MM.1S (cell line): ENCODE measurements at regions not wholly inside any gene's neighbourhood (a gene's known extent, or its start where the extent isn't known, plus 50 kb on each side); places are given as distances from the start of the nearest gene placed in this dataset.

ENCODE experiments used
- EZH2 ChIP-seq: fragments of 300-600 bp; sonication (generic); optimal IDR thresholded peaks from 2 replicates; pipeline ENCODE3; 2017; ENCODE audit warnings: low read depth, mild to moderate bottlenecking, antibody characterized with exemption, low read length, mixed read lengths
- EZH2phosphoT487 ChIP-seq: fragments of 300-600 bp; sonication (generic); IDR thresholded peaks from 2 replicates; pipeline ENCODE4 v1.6.1; 2018; ENCODE audit warnings: antibody characterized with exemption, low read length
- TF ChIP-seq, protein P1 (sequence below): fragments of 300-600 bp; sonication (generic); IDR thresholded peaks from 2 replicates; pipeline ENCODE4 v1.5.1; 2016; ENCODE audit warnings: antibody characterized with exemption, low read length, mixed read lengths

DNA sequence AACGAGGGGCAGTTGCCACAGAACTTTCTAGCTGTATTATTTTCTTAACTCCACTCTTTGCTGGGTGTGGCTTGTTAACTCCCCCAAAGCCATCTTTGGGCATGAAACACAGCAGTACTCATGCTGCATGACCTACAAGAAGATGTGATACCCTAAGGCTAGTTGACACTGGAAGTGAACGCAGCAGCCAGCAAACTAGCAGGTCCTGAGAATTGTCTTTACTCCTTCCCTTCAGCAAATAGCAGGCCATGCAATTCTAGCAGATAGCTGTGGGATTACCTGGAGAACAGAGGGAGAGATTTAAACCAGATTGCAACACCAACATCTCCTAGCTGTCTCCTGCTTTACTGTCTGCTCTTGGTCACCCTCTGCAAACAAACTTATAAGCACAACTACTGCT, 688.0 kb upstream of the ZWINT start:
- TF ChIP-seq, protein P1, sequence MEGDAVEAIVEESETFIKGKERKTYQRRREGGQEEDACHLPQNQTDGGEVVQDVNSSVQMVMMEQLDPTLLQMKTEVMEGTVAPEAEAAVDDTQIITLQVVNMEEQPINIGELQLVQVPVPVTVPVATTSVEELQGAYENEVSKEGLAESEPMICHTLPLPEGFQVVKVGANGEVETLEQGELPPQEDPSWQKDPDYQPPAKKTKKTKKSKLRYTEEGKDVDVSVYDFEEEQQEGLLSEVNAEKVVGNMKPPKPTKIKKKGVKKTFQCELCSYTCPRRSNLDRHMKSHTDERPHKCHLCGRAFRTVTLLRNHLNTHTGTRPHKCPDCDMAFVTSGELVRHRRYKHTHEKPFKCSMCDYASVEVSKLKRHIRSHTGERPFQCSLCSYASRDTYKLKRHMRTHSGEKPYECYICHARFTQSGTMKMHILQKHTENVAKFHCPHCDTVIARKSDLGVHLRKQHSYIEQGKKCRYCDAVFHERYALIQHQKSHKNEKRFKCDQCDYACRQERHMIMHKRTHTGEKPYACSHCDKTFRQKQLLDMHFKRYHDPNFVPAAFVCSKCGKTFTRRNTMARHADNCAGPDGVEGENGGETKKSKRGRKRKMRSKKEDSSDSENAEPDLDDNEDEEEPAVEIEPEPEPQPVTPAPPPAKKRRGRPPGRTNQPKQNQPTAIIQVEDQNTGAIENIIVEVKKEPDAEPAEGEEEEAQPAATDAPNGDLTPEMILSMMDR: no peak
- TF ChIP-seq EZH2phosphoT487 (no peak), EZH2 (no peak)
